ENCODE measurements at regions not wholly inside any gene's neighbourhood (a gene's known extent, or its start where the extent isn't known, plus 50 kb on each side); places are given as distances from the start of the nearest gene placed in this dataset.

GRCh38 chr18:45298986-45299385, 316.3 kb upstream of the SLC14A2 start:
- no peak for TF ChIP-seq CTCF (IDR thresholded peaks at IDR 0.05)
- intact Hi-C loops (cut with DNase I), result no loop called here

GRCh38 chr18:45303026-45303425, 312.2 kb upstream of the SLC14A2 start:
- DNase-seq, result no peak
- Histone ChIP-seq H3K4me3 (no peak overlapping the region), H3K4me1 (no peaks in the 10 kb centered on the region), H3K27me3 (ENCODE audit: low read depth) (no peaks in the 10 kb centered on the region), H3K9me3 (no peaks in the 10 kb centered on the region), H3K36me3 (no peaks in the 10 kb centered on the region), H3K27ac (no peak overlapping the region)
- TF ChIP-seq CTCF (IDR thresholded peaks at IDR 0.05), result no peak
- ATAC-seq, result no peak
- intact Hi-C loops (cut with DNase I), result no loop called here

More at GRCh38 chr18:45298986-45299385, 316.3 kb upstream of the SLC14A2 start:
- Histone ChIP-seq H3K9me3 (no peaks in the 10 kb centered on the region), H3K4me3 (no peak overlapping the region), H3K36me3 (no peaks in the 10 kb centered on the region), H3K27ac (no peak overlapping the region), H3K4me1 (no peaks in the 10 kb centered on the region), H3K27me3 (ENCODE audit: low read depth) (no peaks in the 10 kb centered on the region)
- DNase-seq (no peak), ATAC-seq (no peak)

- intact Hi-C loops (cut with DNase I), result no loop called here
- DNase-seq (no peak), ATAC-seq (no peak)
- Histone ChIP-seq H3K36me3 (no peaks in the 10 kb centered on the region), H3K4me1 (no peaks in the 10 kb centered on the region), H3K27ac (no peak overlapping the region), H3K27me3 (ENCODE audit: low read depth) (no peaks in the 10 kb centered on the region), H3K9me3 (no peaks in the 10 kb centered on the region), H3K4me3 (no peak overlapping the region)
- no peak for TF ChIP-seq CTCF (IDR thresholded peaks at IDR 0.05)
Measured at GRCh38 chr18:45304558-45304957, 310.7 kb upstream of the SLC14A2 start.

- Histone ChIP-seq H3K4me1 (no peaks in the 10 kb centered on the region), H3K4me3 (no peak overlapping the region), H3K9me3 (no peaks in the 10 kb centered on the region), H3K27ac (no peak overlapping the region), H3K36me3 (no peaks in the 10 kb centered on the region), H3K27me3 (ENCODE audit: low read depth) (no peaks in the 10 kb centered on the region)
- intact Hi-C loops (cut with DNase I), result no loop called here
- DNase-seq (no peak), ATAC-seq (no peak)
- TF ChIP-seq CTCF (IDR thresholded peaks at IDR 0.05), result no peak
Measured at GRCh38 chr18:45312555-45313126, 302.6 kb upstream of the SLC14A2 start.

GRCh38 chr18:45316127-45316526, 299.1 kb upstream of the SLC14A2 start:
- no peak for ATAC-seq
- no peaks in the 10 kb centered on the region for H3K36me3 ChIP-seq
- no peak for TF ChIP-seq CTCF (IDR thresholded peaks at IDR 0.05)
- peaks cover 10% of the 10 kb centered on the region for H3K4me1 ChIP-seq
- no peaks in the 10 kb centered on the region for H3K27me3 ChIP-seq (ENCODE audit: low read depth)
- DNase-seq, result no peak
- no peak overlapping the region for H3K27ac ChIP-seq
- intact Hi-C loops (cut with DNase I), result no loop called here
- H3K9me3 ChIP-seq, result no peaks in the 10 kb centered on the region
- H3K4me3 ChIP-seq, result no peak overlapping the region
